ENCODE measurements at regions not wholly inside any gene's neighbourhood (a gene's known extent, or its start where the extent isn't known, plus 50 kb on each side); places are given as distances from the start of the nearest gene placed in this dataset.

- DNase-seq, result no peak
These were observed 69.6 kb upstream of the FSTL4 start for GRCh38 chr5:133681896-133682295.

- no peak for DNase-seq
These were observed 68.7 kb upstream of the FSTL4 start for GRCh38 chr5:133680830-133681565.

- DNase-seq, result no peak
These were observed 67.2 kb upstream of the FSTL4 start for GRCh38 chr5:133679534-133679933.

- DNase-seq, result no peak
These were observed 63.2 kb upstream of the FSTL4 start for GRCh38 chr5:133675376-133676154.

GRCh38 chr5:133670336-133670735, 58.0 kb upstream of the FSTL4 start:
- DNase-seq, result no peak

GRCh38 chr5:133669472-133669871, 57.1 kb upstream of the FSTL4 start:
- no peak for DNase-seq

- no peak for DNase-seq
These were observed 56.1 kb upstream of the FSTL4 start for GRCh38 chr5:133668458-133668857.

- DNase-seq, result no peak
These were observed 54.9 kb upstream of the FSTL4 start for GRCh38 chr5:133667217-133667616.

GRCh38 chr5:133665571-133665970, 53.2 kb upstream of the FSTL4 start:
- DNase-seq, result no peak

- no peak for DNase-seq
These were observed 52.1 kb upstream of the FSTL4 start for GRCh38 chr5:133664422-133664821.

GRCh38 chr5:133663397-133664054, 51.2 kb upstream of the FSTL4 start:
- no peak for DNase-seq

GRCh38 chr5:133662578-133662977, 50.2 kb upstream of the FSTL4 start:
- no peak for DNase-seq
